B cell (primary cell): ENCODE measurements at regions not wholly inside any gene's neighbourhood (a gene's known extent, or its start where the extent isn't known, plus 50 kb on each side); places are given as distances from the start of the nearest gene placed in this dataset.
A peak's percentile ranks its signal among the peaks of the same experiment; 100 is the strongest.

Experiments
- ATAC-seq: fragments of 200-7000 bp; cut with Tn5 transposase; one replicate; pipeline ENCODE4 v1.10.0; 2021; ENCODE audit warnings: low read depth, mild to moderate bottlenecking, moderate number of reproducible peaks, moderate library complexity
- CTCF ChIA-PET: fragments of 350-600 bp; sonication (Branson Sonifier 250); formaldehyde crosslinking; loops from one replicate; lab custom pipeline; 2021; ENCODE audit warnings: antibody characterized with exemption, inconsistent platforms; lab: Charles Lee
- POLR2A ChIA-PET: fragments of 350-600 bp; sonication (Branson Sonifier 250); formaldehyde crosslinking; loops from one replicate; lab custom pipeline; 2021; ENCODE audit warnings: antibody characterized with exemption; lab: Charles Lee
- DNase-seq: peaks from one replicate; pipeline ENCODE4 v3.0.0; 2013
- H2AFZ ChIP-seq: 2 replicates; pipeline ENCODE4 v1.6.1; 2012; ENCODE audit warnings: mild to moderate bottlenecking, low read depth, low read length; ENCODE audit not compliant: insufficient read depth, poor library complexity, severe bottlenecking
- H3K27ac ChIP-seq, 2 donors: 1 replicate in 1 of 2; 2 replicates in 1 of 2; pipeline ENCODE4 v1.5.1; 2012 to 2013; ENCODE audit warnings: low read length in 2 of 2, mild to moderate bottlenecking in 2 of 2, moderate library complexity in 1 of 2
- H3K27me3 ChIP-seq, 4 experiments: fragments of 200-600 bp in 1 of 4; sonication (generic) in 1 of 4; replicated peaks in 1 of 4; 1 replicate in 2 of 4; 2 replicates in 2 of 4; pipeline versions ENCODE4 v1.6.1 to v1.7.0; 2013 to 2016; ENCODE audit warnings: low read length in 3 of 4, mild to moderate bottlenecking in 2 of 4, mixed read lengths in 1 of 4, moderate library complexity in 1 of 4; ENCODE audit not compliant: insufficient read depth in 4 of 4, control insufficient read depth in 3 of 4; ENCODE audit errors: control extremely low read depth in 1 of 4
- H3K36me3 ChIP-seq, 2 experiments: replicated peaks in 1 of 2; 1 replicate in 1 of 2; 2 replicates in 1 of 2; pipeline versions ENCODE4 v1.6.1 to v1.7.1; 2013; ENCODE audit warnings: low read length in 1 of 2; ENCODE audit not compliant: insufficient read depth in 2 of 2, control insufficient read depth in 1 of 2; ENCODE audit errors: control extremely low read depth in 1 of 2, extremely low read depth in 1 of 2
- H3K4me1 ChIP-seq, 2 donors: fragments of 200-600 bp in 1 of 2; sonication (generic) in 1 of 2; 1 replicate in 1 of 2; 2 replicates in 1 of 2; pipeline versions ENCODE4 v1.5.1 to v1.6.1; 2013 to 2017; ENCODE audit warnings: low read length in 2 of 2; ENCODE audit not compliant: control insufficient read depth in 2 of 2, insufficient read depth in 2 of 2
- H3K4me2 ChIP-seq: replicated peaks from 2 replicates; pipeline ENCODE3; 2012; ENCODE audit warnings: mild to moderate bottlenecking, low read depth, low read length; ENCODE audit not compliant: poor library complexity, severe bottlenecking
- H3K4me3 ChIP-seq, 5 experiments: fragments of 200-600 bp in 1 of 5; sonication (generic) in 1 of 5; 1 replicate in 3 of 5; 2 replicates in 2 of 5; pipeline versions ENCODE4 v1.5.1 to v1.7.0; 2011 to 2016; ENCODE audit warnings: low read length in 4 of 5, mild to moderate bottlenecking in 4 of 5, low read depth in 2 of 5, control low read depth in 1 of 5, moderate library complexity in 1 of 5; ENCODE audit not compliant: insufficient read depth in 1 of 5; ENCODE audit errors: control extremely low read depth in 1 of 5, extremely low read depth in 1 of 5
- H3K79me2 ChIP-seq: fragments of 200-600 bp; sonication (generic); one replicate; pipeline ENCODE4 v1.6.0; 2016; ENCODE audit warnings: low read length; ENCODE audit not compliant: control insufficient read depth, insufficient read depth
- H3K9ac ChIP-seq: fragments of 200-600 bp; sonication (generic); 2 replicates; pipeline ENCODE4 v1.6.1; 2017; ENCODE audit warnings: mild to moderate bottlenecking, low read length, moderate library complexity
- H3K9me3 ChIP-seq, 3 donors: one replicate each; pipeline versions ENCODE4 v1.6.1 to v1.7.1; 2013; ENCODE audit warnings: low read length in 2 of 3; ENCODE audit not compliant: control insufficient read depth in 2 of 3, insufficient read depth in 1 of 3; ENCODE audit errors: control extremely low read depth in 1 of 3
- H4K20me1 ChIP-seq: 2 replicates; pipeline ENCODE4 v1.6.0; 2012; ENCODE audit warnings: mild to moderate bottlenecking, low read length; ENCODE audit not compliant: insufficient read depth, control insufficient read depth, poor library complexity, severe bottlenecking
- H3K27ac Mint-ChIP-seq: one replicate; pipeline ENCODE4 v1.8.0; 2021; ENCODE audit warnings: mixed read lengths
- H3K27me3 Mint-ChIP-seq: one replicate; pipeline ENCODE4 v1.8.0; 2021; ENCODE audit warnings: mixed read lengths
- H3K4me1 Mint-ChIP-seq: one replicate; pipeline ENCODE4 v1.8.0; 2021; ENCODE audit warnings: mixed read lengths
- H3K4me3 Mint-ChIP-seq: one replicate; pipeline ENCODE4 v1.8.0; 2021; ENCODE audit warnings: mixed read lengths
- H3K9me3 Mint-ChIP-seq: one replicate; pipeline ENCODE4 v1.8.0; 2022; ENCODE audit warnings: mixed read lengths; ENCODE audit not compliant: insufficient read depth
- EZH2 ChIP-seq: IDR thresholded peaks from 2 replicates; pipeline ENCODE4 v1.6.1; 2012; ENCODE audit warnings: borderline replicate concordance, low read depth, mild to moderate bottlenecking, moderate library complexity, low read length; ENCODE audit not compliant: insufficient read depth, poor library complexity, severe bottlenecking
- WGBS: methylation state at CpG from one replicate; pipeline ENCODE4 v1.1.5; 2013; ENCODE audit warnings: missing lambda C conversion rate; ENCODE audit not compliant: insufficient coverage; 5-methylcytosine and 5-hydroxymethylcytosine counted together
- intact Hi-C: fragments of 100-400 bp; cut with micrococcal nuclease; formaldehyde crosslinking; loops from one replicate; pipeline ENCODE4 v1.10.0; 2022
- TF ChIP-seq, protein P1 (sequence below): fragments of 200-600 bp; IDR thresholded peaks from one replicate; pipeline ENCODE4 v1.8.0; 2022; ENCODE audit warnings: antibody characterized with exemption, mild to moderate bottlenecking

DNA sequence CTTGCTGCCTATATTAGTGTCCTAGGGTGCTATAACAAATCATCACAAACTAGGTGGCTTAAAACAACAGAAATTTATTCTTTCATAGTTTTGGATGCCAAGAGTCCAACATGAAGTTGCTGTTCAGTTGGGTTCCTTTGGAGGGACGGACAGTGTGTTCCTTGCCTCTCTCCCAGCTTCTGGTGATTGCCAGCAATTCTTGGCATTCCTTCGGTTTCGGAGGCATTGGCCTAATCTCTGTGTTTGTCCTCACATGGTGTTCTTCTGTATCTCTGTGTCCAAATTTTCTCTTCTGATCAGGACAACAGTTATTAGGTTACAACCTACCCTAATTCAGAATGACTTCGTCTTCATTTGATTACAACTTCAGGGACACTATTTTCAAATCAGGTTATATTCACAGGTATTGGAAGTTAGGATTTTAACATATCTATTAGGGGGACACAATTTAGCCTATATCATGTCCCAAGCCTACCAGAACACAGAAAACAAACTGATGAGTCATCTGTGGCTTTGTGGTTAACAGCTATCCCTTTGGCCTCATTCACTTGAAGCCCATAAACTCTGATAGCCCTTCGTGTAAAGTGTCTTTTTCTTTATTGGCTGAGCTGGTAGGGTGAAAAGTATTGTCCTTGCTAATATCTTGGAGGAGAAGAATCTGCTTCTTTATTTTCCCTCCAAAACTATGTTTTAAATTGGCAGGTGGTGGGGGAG lies 83.2 kb upstream of the PAPPA2 start:
- H3K9me3 ChIP-seq: no peaks in the 10 kb centered on the region
- H3K27me3 ChIP-seq: peaks cover 0 to 2% (median 0%) of the 10 kb centered on the region in 4 experiments
- TF ChIP-seq EZH2: no peak
- TF ChIP-seq, protein P1, sequence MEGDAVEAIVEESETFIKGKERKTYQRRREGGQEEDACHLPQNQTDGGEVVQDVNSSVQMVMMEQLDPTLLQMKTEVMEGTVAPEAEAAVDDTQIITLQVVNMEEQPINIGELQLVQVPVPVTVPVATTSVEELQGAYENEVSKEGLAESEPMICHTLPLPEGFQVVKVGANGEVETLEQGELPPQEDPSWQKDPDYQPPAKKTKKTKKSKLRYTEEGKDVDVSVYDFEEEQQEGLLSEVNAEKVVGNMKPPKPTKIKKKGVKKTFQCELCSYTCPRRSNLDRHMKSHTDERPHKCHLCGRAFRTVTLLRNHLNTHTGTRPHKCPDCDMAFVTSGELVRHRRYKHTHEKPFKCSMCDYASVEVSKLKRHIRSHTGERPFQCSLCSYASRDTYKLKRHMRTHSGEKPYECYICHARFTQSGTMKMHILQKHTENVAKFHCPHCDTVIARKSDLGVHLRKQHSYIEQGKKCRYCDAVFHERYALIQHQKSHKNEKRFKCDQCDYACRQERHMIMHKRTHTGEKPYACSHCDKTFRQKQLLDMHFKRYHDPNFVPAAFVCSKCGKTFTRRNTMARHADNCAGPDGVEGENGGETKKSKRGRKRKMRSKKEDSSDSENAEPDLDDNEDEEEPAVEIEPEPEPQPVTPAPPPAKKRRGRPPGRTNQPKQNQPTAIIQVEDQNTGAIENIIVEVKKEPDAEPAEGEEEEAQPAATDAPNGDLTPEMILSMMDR: no peak
- Mint-ChIP-seq H3K27me3 (peaks cover 9% of the 10 kb centered on the region), H3K4me1 (no peaks in the 10 kb centered on the region), H3K27ac (no peak overlapping the region), H3K9me3 (no peaks in the 10 kb centered on the region), H3K4me3 (no peak overlapping the region)
- H3K4me2 ChIP-seq: no peak overlapping the region
- ChIA-PET POLR2A (no interaction called here), CTCF (interaction anchor here (0.7 kb wide), 1 partner anchor 9 kb away, joined by 3 read pairs; no protein-coding TSS in a partner anchor)
- H2AFZ ChIP-seq: no peak overlapping the region
- intact Hi-C loops: no loop called here
- no peak overlapping the region for H3K4me3 ChIP-seq
- no peaks in the 10 kb centered on the region for H3K79me2 ChIP-seq
- ATAC-seq (no peak), DNase-seq (no peak)
- H4K20me1 ChIP-seq: no peaks in the 10 kb centered on the region
- 94% methylated on average over 3 of the region's 5 CpGs for WGBS
- no peak overlapping the region for H3K27ac ChIP-seq
- H3K9ac ChIP-seq: no peak overlapping the region
- H3K36me3 ChIP-seq: no peaks in the 10 kb centered on the region
- H3K4me1 ChIP-seq: no peaks in the 10 kb centered on the region

DNA sequence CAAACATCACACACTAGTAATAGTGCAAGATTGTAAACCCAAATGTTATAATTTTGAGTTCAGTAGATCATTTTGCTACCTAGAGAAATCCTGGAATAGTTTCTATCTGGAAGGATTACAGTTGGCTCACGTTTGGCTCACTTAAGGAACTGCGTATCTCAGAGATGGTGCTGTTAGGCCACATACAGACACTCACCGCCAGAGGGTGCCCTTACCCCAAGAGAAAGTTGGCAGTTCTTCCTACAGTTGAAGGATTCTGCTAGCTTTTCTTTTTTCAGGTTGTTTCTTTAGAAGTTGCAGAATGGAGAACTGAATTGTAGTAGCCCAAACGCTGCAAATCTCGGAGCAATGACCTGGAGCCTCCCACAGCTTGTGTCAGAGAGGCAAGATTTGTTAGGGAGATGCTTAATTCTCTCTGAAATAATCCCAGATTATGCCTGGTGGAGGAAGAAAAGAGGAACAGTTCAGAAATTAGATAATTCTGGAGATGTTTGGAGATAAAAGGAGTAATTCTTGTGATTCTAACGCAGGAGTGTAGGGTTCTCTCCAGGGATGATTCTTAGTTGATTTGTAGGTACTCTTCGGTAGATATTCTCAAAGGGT lies 87.9 kb upstream of the PAPPA2 start:
- H3K36me3 ChIP-seq: no peaks in the 10 kb centered on the region
- intact Hi-C loops: loop anchor here (2.0 kb wide), 1 partner anchor 506 kb away; no protein-coding TSS in a partner anchor
- H3K27me3 ChIP-seq: peaks cover 0 to 6% (median 0%) of the 10 kb centered on the region in 4 experiments
- ChIA-PET POLR2A (no interaction called here), CTCF (interaction anchor here (0.6 kb wide), 2 partner anchors 998 to 1062 kb away, joined by 4 read pairs; no protein-coding TSS in a partner anchor)
- TF ChIP-seq, protein P1: peak; percentile 91
- TF ChIP-seq EZH2: no peak
- H3K79me2 ChIP-seq: no peaks in the 10 kb centered on the region
- H3K9ac ChIP-seq: no peak overlapping the region
- H3K9me3 ChIP-seq: no peaks in the 10 kb centered on the region
- Mint-ChIP-seq H3K9me3 (no peaks in the 10 kb centered on the region), H3K4me3 (no peak overlapping the region), H3K4me1 (no peaks in the 10 kb centered on the region), H3K27me3 (peaks cover 15% of the 10 kb centered on the region), H3K27ac (no peak overlapping the region)
- H2AFZ ChIP-seq: peak overlapping the region; percentile 34
- DNase-seq (peak; percentile 53), ATAC-seq (no peak)
- H3K4me3 ChIP-seq: no peak overlapping the region
- H3K27ac ChIP-seq: no peak overlapping the region
- WGBS: 6% methylated on average over 5 of the region's 7 CpGs
- H3K4me1 ChIP-seq: no peaks in the 10 kb centered on the region
- no peaks in the 10 kb centered on the region for H4K20me1 ChIP-seq
- H3K4me2 ChIP-seq: no peak overlapping the region
